B cell (primary cell): ENCODE measurements at regions not wholly inside any gene's neighbourhood (a gene's known extent, or its start where the extent isn't known, plus 50 kb on each side); places are given as distances from the start of the nearest gene placed in this dataset.

Source experiments
- CTCF ChIP-seq: fragments of 200-600 bp; IDR thresholded peaks from one replicate; pipeline ENCODE4 v1.8.0; 2022; ENCODE audit warnings: antibody characterized with exemption, mild to moderate bottlenecking
- EZH2 ChIP-seq: IDR thresholded peaks from 2 replicates; pipeline ENCODE4 v1.6.1; 2012; ENCODE audit warnings: borderline replicate concordance, low read depth, mild to moderate bottlenecking, moderate library complexity, low read length; ENCODE audit not compliant: insufficient read depth, poor library complexity, severe bottlenecking

GRCh38 chr18:77482190-77483085 lies 232.8 kb downstream of the GALR1 start:
- TF ChIP-seq CTCF (no peak), EZH2 (no peak)
